ENCODE measurements at regions not wholly inside any gene's neighbourhood (a gene's known extent, or its start where the extent isn't known, plus 50 kb on each side); places are given as distances from the start of the nearest gene placed in this dataset.

DNA sequence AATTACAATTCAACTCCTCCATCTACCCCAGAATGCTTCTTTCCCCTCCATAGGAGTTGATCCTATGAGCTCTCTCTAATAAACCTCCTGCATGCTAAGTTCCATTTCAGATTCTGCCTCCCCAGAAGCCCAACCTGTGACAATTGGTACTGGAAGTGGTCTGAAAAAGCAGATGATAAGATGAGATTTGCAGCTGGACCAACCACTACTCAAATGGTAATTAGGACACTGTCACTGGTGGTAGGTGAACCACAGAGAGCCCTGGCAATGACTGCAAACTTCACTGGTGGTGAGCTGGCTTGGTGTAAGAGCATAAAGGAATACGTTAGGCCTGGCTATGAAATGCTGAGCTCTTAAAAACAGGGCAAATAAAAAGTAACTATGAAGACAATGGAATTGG lies 112.6 kb downstream of the ESM1 start:
- TF ChIP-seq, protein P1, sequence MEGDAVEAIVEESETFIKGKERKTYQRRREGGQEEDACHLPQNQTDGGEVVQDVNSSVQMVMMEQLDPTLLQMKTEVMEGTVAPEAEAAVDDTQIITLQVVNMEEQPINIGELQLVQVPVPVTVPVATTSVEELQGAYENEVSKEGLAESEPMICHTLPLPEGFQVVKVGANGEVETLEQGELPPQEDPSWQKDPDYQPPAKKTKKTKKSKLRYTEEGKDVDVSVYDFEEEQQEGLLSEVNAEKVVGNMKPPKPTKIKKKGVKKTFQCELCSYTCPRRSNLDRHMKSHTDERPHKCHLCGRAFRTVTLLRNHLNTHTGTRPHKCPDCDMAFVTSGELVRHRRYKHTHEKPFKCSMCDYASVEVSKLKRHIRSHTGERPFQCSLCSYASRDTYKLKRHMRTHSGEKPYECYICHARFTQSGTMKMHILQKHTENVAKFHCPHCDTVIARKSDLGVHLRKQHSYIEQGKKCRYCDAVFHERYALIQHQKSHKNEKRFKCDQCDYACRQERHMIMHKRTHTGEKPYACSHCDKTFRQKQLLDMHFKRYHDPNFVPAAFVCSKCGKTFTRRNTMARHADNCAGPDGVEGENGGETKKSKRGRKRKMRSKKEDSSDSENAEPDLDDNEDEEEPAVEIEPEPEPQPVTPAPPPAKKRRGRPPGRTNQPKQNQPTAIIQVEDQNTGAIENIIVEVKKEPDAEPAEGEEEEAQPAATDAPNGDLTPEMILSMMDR (IDR thresholded peaks at IDR 0.05; ENCODE audit: low read depth, low read length), result no peak
- TF ChIP-seq EZH2phosphoT487 (IDR thresholded peaks at IDR 0.05; ENCODE audit: low read depth), result no peak

Measured in OCI-LY3 (cell line).